WERI-Rb-1 (cell line): ENCODE measurements at regions not wholly inside any gene's neighbourhood (a gene's known extent, or its start where the extent isn't known, plus 50 kb on each side); places are given as distances from the start of the nearest gene placed in this dataset.

Source experiments
- DNase-seq: peaks from one replicate; pipeline ENCODE4 v3.0.0-alpha.2; 2020
- H3K27ac ChIP-seq: fragments of 250-450 bp; sonication (Bioruptor Pico); 2 replicates; pipeline ENCODE4 v1.5.1; 2020; ENCODE audit warnings: mild to moderate bottlenecking, moderate library complexity
- H3K27me3 ChIP-seq: fragments of 250-450 bp; sonication (Bioruptor Pico); 2 replicates; pipeline ENCODE4 v1.5.1; 2021; ENCODE audit warnings: mild to moderate bottlenecking, low read depth, moderate library complexity; ENCODE audit not compliant: insufficient read depth, severe bottlenecking
- H3K36me3 ChIP-seq: fragments of 250-450 bp; sonication (Bioruptor Pico); 2 replicates; pipeline ENCODE4 v1.5.1; 2020; ENCODE audit warnings: mild to moderate bottlenecking, moderate library complexity
- H3K4me3 ChIP-seq: 2 replicates; pipeline ENCODE4 v1.5.1; 2011; ENCODE audit warnings: low read depth, mild to moderate bottlenecking, control low read depth, low read length
- H3K9me3 ChIP-seq: fragments of 250-450 bp; sonication (Bioruptor Pico); 2 replicates; pipeline ENCODE4 v1.5.1; 2021; ENCODE audit warnings: mild to moderate bottlenecking, moderate library complexity; ENCODE audit not compliant: severe bottlenecking
- CTCF ChIP-seq: IDR thresholded peaks from 2 replicates; pipeline ENCODE4 v1.5.1; 2011; ENCODE audit warnings: low read depth, mild to moderate bottlenecking, control low read depth, inconsistent platforms, low read length

- DNase-seq: no peak
- peaks cover 8% of the 10 kb centered on the region for H3K27me3 ChIP-seq
These were observed 257.7 kb upstream of the THBS1 start for GRCh38 chr15:39323157-39323556.

GRCh38 chr15:39323706-39324105 lies 257.2 kb upstream of the THBS1 start:
- no peaks in the 10 kb centered on the region for H3K9me3 ChIP-seq
- DNase-seq: no peak
- H3K27me3 ChIP-seq: peaks cover 8% of the 10 kb centered on the region
- no peak for TF ChIP-seq CTCF
- H3K36me3 ChIP-seq: no peaks in the 10 kb centered on the region
- H3K4me3 ChIP-seq: no peak overlapping the region
- no peak overlapping the region for H3K27ac ChIP-seq

More at GRCh38 chr15:39323157-39323556, 257.7 kb upstream of the THBS1 start:
- Histone ChIP-seq H3K4me3 (no peak overlapping the region), H3K27ac (no peak overlapping the region), H3K9me3 (no peaks in the 10 kb centered on the region), H3K36me3 (no peaks in the 10 kb centered on the region)
- no peak for TF ChIP-seq CTCF

- Histone ChIP-seq H3K9me3 (no peaks in the 10 kb centered on the region), H3K27me3 (peaks cover 21% of the 10 kb centered on the region), H3K4me3 (no peak overlapping the region), H3K36me3 (no peaks in the 10 kb centered on the region), H3K27ac (no peak overlapping the region)
- DNase-seq: no peak
- no peak for TF ChIP-seq CTCF
These were observed 254.4 kb upstream of the THBS1 start for GRCh38 chr15:39326306-39326975.

- peaks cover 28% of the 10 kb centered on the region for H3K27me3 ChIP-seq
- no peak for TF ChIP-seq CTCF
- no peak overlapping the region for H3K27ac ChIP-seq
- no peak for DNase-seq
- no peak overlapping the region for H3K4me3 ChIP-seq
- H3K9me3 ChIP-seq: no peaks in the 10 kb centered on the region
- H3K36me3 ChIP-seq: no peaks in the 10 kb centered on the region
These were observed 253.7 kb upstream of the THBS1 start for GRCh38 chr15:39327005-39327730.

GRCh38 chr15:39330061-39330460 lies 250.8 kb upstream of the THBS1 start:
- Histone ChIP-seq H3K9me3 (no peaks in the 10 kb centered on the region), H3K36me3 (no peaks in the 10 kb centered on the region), H3K27ac (no peak overlapping the region)

More at GRCh38 chr15:39330061-39330460, 250.8 kb upstream of the THBS1 start:
- Histone ChIP-seq H3K27me3 (peaks cover 29% of the 10 kb centered on the region), H3K4me3 (no peak overlapping the region)
- TF ChIP-seq CTCF: no peak
- no peak for DNase-seq
